ENCODE measurements at regions not wholly inside any gene's neighbourhood (a gene's known extent, or its start where the extent isn't known, plus 50 kb on each side); places are given as distances from the start of the nearest gene placed in this dataset.

GRCh38 chr18:34297287-34297686, 72.6 kb upstream of the NOL4 start:
- TF ChIP-seq, protein P1, sequence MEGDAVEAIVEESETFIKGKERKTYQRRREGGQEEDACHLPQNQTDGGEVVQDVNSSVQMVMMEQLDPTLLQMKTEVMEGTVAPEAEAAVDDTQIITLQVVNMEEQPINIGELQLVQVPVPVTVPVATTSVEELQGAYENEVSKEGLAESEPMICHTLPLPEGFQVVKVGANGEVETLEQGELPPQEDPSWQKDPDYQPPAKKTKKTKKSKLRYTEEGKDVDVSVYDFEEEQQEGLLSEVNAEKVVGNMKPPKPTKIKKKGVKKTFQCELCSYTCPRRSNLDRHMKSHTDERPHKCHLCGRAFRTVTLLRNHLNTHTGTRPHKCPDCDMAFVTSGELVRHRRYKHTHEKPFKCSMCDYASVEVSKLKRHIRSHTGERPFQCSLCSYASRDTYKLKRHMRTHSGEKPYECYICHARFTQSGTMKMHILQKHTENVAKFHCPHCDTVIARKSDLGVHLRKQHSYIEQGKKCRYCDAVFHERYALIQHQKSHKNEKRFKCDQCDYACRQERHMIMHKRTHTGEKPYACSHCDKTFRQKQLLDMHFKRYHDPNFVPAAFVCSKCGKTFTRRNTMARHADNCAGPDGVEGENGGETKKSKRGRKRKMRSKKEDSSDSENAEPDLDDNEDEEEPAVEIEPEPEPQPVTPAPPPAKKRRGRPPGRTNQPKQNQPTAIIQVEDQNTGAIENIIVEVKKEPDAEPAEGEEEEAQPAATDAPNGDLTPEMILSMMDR (IDR thresholded peaks at IDR 0.05; ENCODE audit: insufficient read depth, low read depth, low read length), result no peak
- H3K4me3 ChIP-seq (ENCODE audit: low read depth, low read length), result no peak overlapping the region
- DNase-seq (ENCODE audit: low read depth), result no peak

- no peak overlapping the region for H3K4me3 ChIP-seq (ENCODE audit: low read depth, low read length)
- TF ChIP-seq, protein P1 (IDR thresholded peaks at IDR 0.05; ENCODE audit: insufficient read depth, low read depth, low read length), result no peak
- no peak for DNase-seq (ENCODE audit: low read depth)
These were observed 75.1 kb upstream of the NOL4 start for GRCh38 chr18:34299828-34300227.

- no peak for DNase-seq (ENCODE audit: low read depth)
These were observed 86.8 kb upstream of the NOL4 start for GRCh38 chr18:34311468-34311867.

DNA sequence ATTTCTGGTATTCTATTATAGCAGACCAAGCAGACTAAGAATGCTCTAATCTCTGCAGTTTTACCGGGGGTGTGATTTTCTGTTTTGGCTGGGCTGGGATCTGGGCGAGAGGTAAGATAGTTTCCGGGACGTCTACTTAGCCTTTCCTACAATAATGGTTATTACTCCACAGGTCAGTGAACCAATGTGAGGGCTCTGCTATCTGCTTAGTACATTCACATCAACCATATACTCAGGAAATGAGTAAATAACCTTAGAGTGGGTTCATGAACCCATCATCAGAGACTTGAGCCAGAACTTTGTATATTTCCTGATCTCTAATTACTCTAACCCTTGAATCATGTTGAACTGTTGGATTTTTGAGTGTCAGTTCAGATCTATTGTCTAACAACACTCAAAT, 90.1 kb upstream of the NOL4 start:
- DNase-seq (ENCODE audit: low read depth), result no peak
- H3K4me3 ChIP-seq (ENCODE audit: low read depth, low read length), result no peak overlapping the region
- TF ChIP-seq, protein P1 (IDR thresholded peaks at IDR 0.05; ENCODE audit: insufficient read depth, low read depth, low read length), result no peak

More at GRCh38 chr18:34311468-34311867, 86.8 kb upstream of the NOL4 start:
- no peak overlapping the region for H3K4me3 ChIP-seq (ENCODE audit: low read depth, low read length)
- TF ChIP-seq, protein P1 (IDR thresholded peaks at IDR 0.05; ENCODE audit: insufficient read depth, low read depth, low read length), result no peak

DNA sequence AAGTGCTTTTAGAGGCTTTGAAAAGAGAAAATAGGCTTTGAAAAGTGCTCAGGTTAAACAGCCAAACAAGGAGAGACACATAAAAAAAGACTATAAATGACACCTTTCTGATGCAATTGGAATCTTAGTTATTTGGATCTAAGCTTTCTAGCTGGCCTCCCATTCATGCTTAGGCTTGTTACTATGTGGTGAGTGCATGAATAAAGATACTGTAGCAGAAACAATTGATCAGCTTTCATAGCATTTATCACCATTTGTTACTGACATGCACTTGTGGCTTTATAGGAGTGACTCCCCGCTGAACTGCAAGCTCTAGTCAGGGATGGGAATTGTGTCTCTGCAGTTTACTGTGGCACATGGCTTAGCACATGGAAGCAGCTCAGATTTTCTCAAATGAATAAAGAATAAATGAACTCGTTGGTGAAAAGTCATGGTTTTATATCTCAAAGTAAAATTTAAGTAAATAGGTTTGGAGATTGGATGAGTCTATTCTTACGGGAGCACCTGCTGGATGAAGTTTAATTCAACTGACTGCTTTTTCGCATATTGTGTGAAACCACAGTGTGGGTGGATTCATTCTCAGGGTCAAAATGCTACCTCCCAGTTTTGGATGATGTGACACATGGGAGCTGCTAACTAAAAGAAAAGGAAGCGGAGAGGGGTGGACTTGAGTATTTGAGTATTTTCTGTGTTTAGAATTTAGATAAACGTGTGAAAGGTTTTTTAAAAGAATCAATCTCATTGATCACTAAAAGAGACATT, 91.1 kb upstream of the NOL4 start:
- H3K4me3 ChIP-seq (ENCODE audit: low read depth, low read length), result no peak overlapping the region
- TF ChIP-seq, protein P1 (IDR thresholded peaks at IDR 0.05; ENCODE audit: insufficient read depth, low read depth, low read length), result no peak
- DNase-seq (ENCODE audit: low read depth), result no peak

GRCh38 chr18:34320267-34320666, 95.6 kb upstream of the NOL4 start:
- no peak overlapping the region for H3K4me3 ChIP-seq (ENCODE audit: low read depth, low read length)
- TF ChIP-seq, protein P1 (IDR thresholded peaks at IDR 0.05; ENCODE audit: insufficient read depth, low read depth, low read length), result no peak
- DNase-seq (ENCODE audit: low read depth), result no peak

DNA sequence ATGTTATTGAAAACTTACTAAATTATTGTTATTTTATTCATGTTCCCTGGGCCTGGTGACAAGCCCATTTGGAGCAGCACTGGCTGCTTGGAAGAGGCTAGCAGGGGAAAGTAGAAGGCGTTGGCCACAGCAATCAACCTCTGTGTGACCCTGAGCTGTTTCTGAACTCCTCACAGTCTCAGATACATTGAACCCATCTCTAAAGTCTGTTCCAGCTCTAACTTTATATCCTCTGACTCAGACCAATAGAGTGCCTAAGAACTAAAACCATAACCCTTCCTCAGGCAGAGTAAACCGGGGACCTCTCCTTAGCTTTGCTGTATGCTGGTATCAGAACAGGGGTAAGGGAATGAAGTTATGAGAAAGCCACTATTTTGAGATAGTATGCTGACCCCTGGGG, 96.4 kb upstream of the NOL4 start:
- TF ChIP-seq, protein P1 (IDR thresholded peaks at IDR 0.05; ENCODE audit: insufficient read depth, low read depth, low read length), result no peak
- H3K4me3 ChIP-seq (ENCODE audit: low read depth, low read length), result no peak overlapping the region
- no peak for DNase-seq (ENCODE audit: low read depth)
